SK-N-SH (cell line): ENCODE measurements at regions not wholly inside any gene's neighbourhood (a gene's known extent, or its start where the extent isn't known, plus 50 kb on each side); places are given as distances from the start of the nearest gene placed in this dataset.

Experiments
- EP300 ChIP-seq, 2 experiments: IDR thresholded peaks; 2 replicates each; pipeline versions ENCODE4 v1.4.0 to v1.6.1; 2012; ENCODE audit warnings: borderline replicate concordance in 1 of 2, low read depth in 1 of 2, low read length in 1 of 2
- EZH2phosphoT487 ChIP-seq: fragments of 200-600 bp; sonication (generic); IDR thresholded peaks from 2 replicates; pipeline ENCODE4 v1.6.1; 2017; ENCODE audit warnings: low read depth, mixed run types, mild to moderate bottlenecking, antibody characterized with exemption, moderate library complexity, borderline replicate concordance
- POLR2AphosphoS5 ChIP-seq: IDR thresholded peaks from 2 replicates; pipeline ENCODE4 v1.6.1; 2012; ENCODE audit warnings: low read depth, low read length
- RAD21 ChIP-seq: IDR thresholded peaks from 2 replicates; pipeline ENCODE4 v1.6.1; 2012; ENCODE audit warnings: mild to moderate bottlenecking, low read length
- ZBTB33 ChIP-seq: IDR thresholded peaks from 2 replicates; pipeline ENCODE4 v1.4.0; 2012; ENCODE audit warnings: low read depth, borderline replicate concordance
- TF ChIP-seq, protein P1 (sequence below): fragments of 200-600 bp; sonication (generic); IDR thresholded peaks from 2 replicates; pipeline ENCODE4 v1.6.1; 2017; ENCODE audit warnings: antibody characterized with exemption, mild to moderate bottlenecking, moderate library complexity

DNA sequence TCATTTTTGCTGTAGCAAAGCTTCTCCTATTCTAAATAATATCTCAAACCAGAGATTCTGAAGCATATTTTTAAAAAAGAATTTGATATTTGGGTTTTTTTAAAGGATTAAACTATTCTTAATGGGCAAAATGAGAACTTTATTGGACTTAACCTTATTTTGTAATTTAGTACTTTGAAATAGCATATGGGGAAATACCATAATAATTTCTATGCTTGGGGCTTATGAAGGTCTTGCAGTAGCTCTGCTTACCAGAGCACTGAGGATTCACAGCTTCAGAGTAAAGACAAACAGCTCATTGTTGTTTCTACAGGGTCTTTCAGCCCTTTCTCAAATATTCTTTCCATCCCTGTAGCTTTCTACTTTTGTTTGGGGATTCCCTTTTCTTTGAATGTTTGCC, 111.2 kb upstream of the ZNF648 start:
- no peak for TF ChIP-seq ZBTB33
- no peak for TF ChIP-seq EP300 (IDR thresholded peaks at IDR 0.05; ENCODE audit: borderline replicate concordance in 1 of 2, low read depth in 1 of 2, low read length in 1 of 2)
- TF ChIP-seq, protein P1, sequence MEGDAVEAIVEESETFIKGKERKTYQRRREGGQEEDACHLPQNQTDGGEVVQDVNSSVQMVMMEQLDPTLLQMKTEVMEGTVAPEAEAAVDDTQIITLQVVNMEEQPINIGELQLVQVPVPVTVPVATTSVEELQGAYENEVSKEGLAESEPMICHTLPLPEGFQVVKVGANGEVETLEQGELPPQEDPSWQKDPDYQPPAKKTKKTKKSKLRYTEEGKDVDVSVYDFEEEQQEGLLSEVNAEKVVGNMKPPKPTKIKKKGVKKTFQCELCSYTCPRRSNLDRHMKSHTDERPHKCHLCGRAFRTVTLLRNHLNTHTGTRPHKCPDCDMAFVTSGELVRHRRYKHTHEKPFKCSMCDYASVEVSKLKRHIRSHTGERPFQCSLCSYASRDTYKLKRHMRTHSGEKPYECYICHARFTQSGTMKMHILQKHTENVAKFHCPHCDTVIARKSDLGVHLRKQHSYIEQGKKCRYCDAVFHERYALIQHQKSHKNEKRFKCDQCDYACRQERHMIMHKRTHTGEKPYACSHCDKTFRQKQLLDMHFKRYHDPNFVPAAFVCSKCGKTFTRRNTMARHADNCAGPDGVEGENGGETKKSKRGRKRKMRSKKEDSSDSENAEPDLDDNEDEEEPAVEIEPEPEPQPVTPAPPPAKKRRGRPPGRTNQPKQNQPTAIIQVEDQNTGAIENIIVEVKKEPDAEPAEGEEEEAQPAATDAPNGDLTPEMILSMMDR, result no peak
- no peak for TF ChIP-seq EZH2phosphoT487
- no peak for TF ChIP-seq RAD21
- no peak for TF ChIP-seq POLR2AphosphoS5
